Neural crest cell (in vitro differentiated cells): ENCODE measurements at regions not wholly inside any gene's neighbourhood (a gene's known extent, or its start where the extent isn't known, plus 50 kb on each side); places are given as distances from the start of the nearest gene placed in this dataset.

Source experiments
- DNase-seq: peaks from one replicate; pipeline ENCODE4 v3.0.0; 2021; ENCODE audit warnings: low read depth, mixed read lengths, low spot score
- H3K27ac Mint-ChIP-seq: one replicate; pipeline ENCODE4 v1.8.0; 2021; ENCODE audit warnings: mild to moderate bottlenecking, mixed read lengths; ENCODE audit not compliant: unreplicated experiment
- H3K27me3 Mint-ChIP-seq: 2 replicates; pipeline ENCODE4 v1.8.0; 2021; ENCODE audit warnings: low read depth, mild to moderate bottlenecking, mixed read lengths
- H3K36me3 Mint-ChIP-seq: 2 replicates; pipeline ENCODE4 v1.8.0; 2021; ENCODE audit warnings: low read depth, mild to moderate bottlenecking, mixed read lengths
- H3K4me1 Mint-ChIP-seq: 2 replicates; pipeline ENCODE4 v1.8.0; 2021; ENCODE audit warnings: mixed read lengths
- H3K4me3 Mint-ChIP-seq: one replicate; pipeline ENCODE4 v1.8.0; 2021; ENCODE audit warnings: mild to moderate bottlenecking, mixed read lengths
- H3K9me3 Mint-ChIP-seq: 2 replicates; pipeline ENCODE4 v1.8.0; 2021; ENCODE audit warnings: mixed read lengths
- CTCF ChIP-seq: fragments of 200-600 bp; sonication (generic); conservative IDR thresholded peaks from 2 replicates; pipeline ENCODE4 v1.5.0; 2021; ENCODE audit warnings: antibody characterized with exemption, mild to moderate bottlenecking

GRCh38 chr4:130591091-130591490 is 1495.1 kb downstream of the C4orf33 start:
- DNase-seq, result no peak
- Mint-ChIP-seq H3K4me3 (no peak overlapping the region), H3K9me3 (peaks cover 7% of the 10 kb centered on the region), H3K27ac (no peak overlapping the region), H3K27me3 (no peaks in the 10 kb centered on the region), H3K4me1 (no peaks in the 10 kb centered on the region), H3K36me3 (peaks cover 2% of the 10 kb centered on the region)
- no peak for TF ChIP-seq CTCF

- H3K4me1 Mint-ChIP-seq, result peaks cover 4% of the 10 kb centered on the region
These were observed 1504.8 kb downstream of the C4orf33 start for GRCh38 chr4:130600706-130601105.

GRCh38 chr4:130603043-130603442 is 1507.1 kb downstream of the C4orf33 start:
- Mint-ChIP-seq H3K4me1 (peaks cover 4% of the 10 kb centered on the region), H3K27me3 (no peaks in the 10 kb centered on the region), H3K36me3 (no peaks in the 10 kb centered on the region), H3K9me3 (no peaks in the 10 kb centered on the region), H3K4me3 (no peak overlapping the region), H3K27ac (peak overlapping the region; percentile 9)
- no peak for DNase-seq
- no peak for TF ChIP-seq CTCF

More at GRCh38 chr4:130600706-130601105, 1504.8 kb downstream of the C4orf33 start:
- TF ChIP-seq CTCF, result no peak
- no peak overlapping the region for H3K4me3 Mint-ChIP-seq
- peaks cover 8% of the 10 kb centered on the region for H3K9me3 Mint-ChIP-seq
- H3K27me3 Mint-ChIP-seq, result no peaks in the 10 kb centered on the region
- no peak for DNase-seq
- H3K27ac Mint-ChIP-seq, result no peak overlapping the region
- no peaks in the 10 kb centered on the region for H3K36me3 Mint-ChIP-seq

- Mint-ChIP-seq H3K4me3 (no peak overlapping the region), H3K9me3 (peaks cover 5% of the 10 kb centered on the region), H3K36me3 (no peaks in the 10 kb centered on the region), H3K27ac (no peak overlapping the region), H3K27me3 (no peaks in the 10 kb centered on the region), H3K4me1 (peaks cover 1% of the 10 kb centered on the region)
- DNase-seq, result no peak
- no peak for TF ChIP-seq CTCF
These were observed 1512.2 kb downstream of the C4orf33 start for GRCh38 chr4:130608121-130608520.

GRCh38 chr4:130628531-130628930 is 1532.6 kb downstream of the C4orf33 start:
- Mint-ChIP-seq H3K9me3 (peaks cover 2% of the 10 kb centered on the region), H3K4me3 (no peak overlapping the region), H3K27ac (no peak overlapping the region), H3K27me3 (no peaks in the 10 kb centered on the region), H3K4me1 (no peaks in the 10 kb centered on the region), H3K36me3 (no peaks in the 10 kb centered on the region)
- no peak for TF ChIP-seq CTCF
- no peak for DNase-seq
